HG03558 (cell line): ENCODE measurements at regions not wholly inside any gene's neighbourhood (a gene's known extent, or its start where the extent isn't known, plus 50 kb on each side); places are given as distances from the start of the nearest gene placed in this dataset.
"Not testable (repeated sequence)": the region's sequence is repeated elsewhere in the genome, so short reads cannot be mapped to it uniquely, and the experiment has no call there.

Experiments
- ATAC-seq: cut with Tn5 transposase; IDR thresholded peaks from one replicate; pipeline ENCODE4 v1.9.1; 2021; ENCODE audit warnings: moderate number of reproducible peaks; ENCODE audit not compliant: unreplicated experiment; ENCODE audit errors: extremely low read depth

DNA sequence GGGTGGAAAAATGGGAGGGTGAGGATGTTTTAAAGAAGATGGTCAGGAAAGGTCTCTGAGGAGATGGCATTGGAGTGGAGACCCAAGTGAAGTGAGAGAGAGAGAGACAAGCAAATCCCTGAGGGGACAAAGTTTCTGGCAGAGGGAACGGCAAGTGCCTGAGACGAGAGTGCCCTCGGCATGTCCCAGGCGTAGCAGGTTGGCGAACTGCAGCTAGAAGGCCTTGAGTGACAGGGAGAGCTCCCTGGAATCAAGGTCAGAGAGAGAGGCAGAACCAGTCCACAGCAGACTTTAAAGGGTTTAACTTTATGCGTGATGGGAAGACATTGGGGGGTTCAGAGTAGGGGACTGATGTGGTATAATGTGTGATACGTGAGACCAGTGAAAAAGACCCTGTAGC, 150.2 kb upstream of the HAND2 start:
- no peak for ATAC-seq

DNA sequence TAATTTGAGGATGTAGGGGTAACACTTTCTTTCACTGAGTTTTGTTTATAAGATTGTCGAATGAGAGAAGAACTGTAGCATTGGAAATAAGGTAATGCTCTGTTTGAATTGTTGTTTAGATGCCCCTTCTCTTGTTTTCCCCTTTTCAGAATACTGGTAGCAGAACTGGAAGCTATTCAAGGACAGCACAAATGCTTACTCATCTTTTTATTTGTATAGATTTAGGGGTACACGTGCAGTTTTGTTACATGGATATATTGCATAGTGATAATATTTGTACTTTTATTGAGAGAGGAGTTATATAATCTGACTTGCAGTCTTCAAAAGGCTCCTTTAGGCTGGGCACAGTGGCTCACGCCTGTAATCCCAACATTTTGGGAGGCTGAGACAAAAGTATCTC, 145.4 kb upstream of the HAND2 start:
- no peak for ATAC-seq

DNA sequence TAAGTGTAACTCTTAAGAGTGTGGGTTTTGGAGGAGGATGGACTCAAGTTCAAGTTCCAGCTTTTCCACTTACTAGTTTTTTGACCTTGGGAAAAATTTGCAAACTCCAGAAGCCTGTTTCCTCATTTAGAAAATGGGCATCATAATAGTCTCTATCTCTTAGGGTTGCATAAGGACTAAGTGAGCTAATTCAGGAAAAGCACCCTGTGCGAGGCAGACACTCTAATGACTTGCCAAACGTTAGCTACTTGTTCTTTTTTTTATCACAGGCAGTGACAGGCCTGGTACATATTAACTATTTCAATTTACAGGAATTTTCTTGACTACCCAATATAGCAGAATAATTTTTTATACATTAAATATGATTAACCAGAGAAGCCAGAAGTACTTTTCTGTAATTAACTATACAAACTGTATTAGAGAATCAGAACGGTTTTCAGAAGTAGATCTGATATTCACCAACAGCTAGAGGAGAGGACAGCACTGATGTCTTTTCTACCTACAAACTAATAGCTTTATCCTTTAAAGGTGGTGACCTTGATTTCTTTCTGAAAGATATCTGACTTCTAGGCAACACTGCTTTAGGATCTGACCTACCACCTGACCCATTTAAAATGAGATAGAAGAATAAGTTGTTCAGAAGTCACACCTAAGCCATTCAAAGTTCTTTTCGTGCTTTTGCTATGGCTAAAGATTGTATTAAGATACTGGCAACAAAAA, 139.6 kb upstream of the HAND2 start:
- ATAC-seq, result no peak

DNA sequence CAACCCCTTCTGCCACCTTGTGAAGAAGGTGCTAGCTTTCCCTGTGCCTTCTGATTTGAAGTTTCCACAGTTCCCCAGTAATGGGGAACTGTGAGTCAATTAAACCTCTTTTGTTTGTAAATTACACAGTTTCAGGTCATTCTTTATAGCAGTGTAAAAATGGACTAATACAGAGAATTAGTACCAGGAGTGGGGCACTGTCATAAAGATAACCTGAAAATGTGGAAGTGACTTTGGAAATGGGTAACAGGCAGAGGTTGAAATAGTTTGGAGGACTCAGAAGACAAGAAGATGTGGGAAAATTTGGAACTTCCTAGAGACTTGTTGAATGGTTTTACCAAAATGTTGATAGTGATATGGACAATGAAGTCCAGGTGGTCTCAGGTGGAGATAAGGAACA, 131.0 kb upstream of the HAND2 start:
- no peak for ATAC-seq

DNA sequence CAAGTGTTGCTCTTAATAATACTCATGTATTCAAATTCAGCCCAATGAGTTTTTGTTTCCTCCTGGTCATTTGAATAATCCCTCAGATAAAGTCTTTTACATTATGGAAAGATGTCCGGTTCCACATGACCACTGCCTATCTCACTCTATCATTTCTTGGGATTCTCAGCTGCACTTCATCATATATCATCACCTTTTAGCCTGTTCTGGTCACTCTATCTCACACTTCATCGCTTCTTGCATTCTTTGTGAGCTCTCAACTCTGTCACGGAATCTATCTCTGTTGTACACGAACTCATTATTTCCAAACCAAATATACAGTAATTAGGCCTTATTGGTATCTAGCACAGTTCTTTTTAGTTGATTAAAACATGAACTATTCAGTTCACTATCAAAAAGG, 126.9 kb upstream of the HAND2 start:
- no peak for ATAC-seq

DNA sequence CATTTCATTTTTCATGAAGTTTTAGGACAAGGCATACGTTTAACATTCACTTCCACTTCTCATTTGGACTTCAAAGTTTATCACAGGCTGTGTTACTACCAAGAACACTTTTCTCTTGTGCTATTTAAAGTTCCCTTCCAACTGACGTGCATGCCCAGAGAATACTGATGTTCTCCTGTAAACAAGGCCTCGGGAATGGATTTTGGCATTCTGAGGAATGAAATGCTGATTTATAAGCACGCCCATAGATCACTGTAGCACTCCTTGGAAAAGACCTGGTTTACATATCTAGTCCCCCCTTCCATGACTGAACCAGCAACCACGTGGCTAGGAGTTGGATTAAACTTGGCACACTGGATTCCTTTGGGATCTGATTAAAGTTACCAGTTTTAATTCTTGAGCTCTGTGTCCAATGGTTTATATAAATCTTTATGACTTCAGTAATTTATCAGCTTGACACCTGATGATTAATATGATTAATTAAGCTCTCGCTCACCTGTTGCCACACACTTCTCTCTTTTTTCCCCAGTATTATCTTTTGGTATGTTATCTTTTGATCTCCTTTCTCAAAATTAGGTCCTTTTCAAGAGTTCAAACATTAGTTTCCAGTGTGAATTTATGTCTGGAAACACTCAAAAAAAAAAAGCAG, 122.4 kb upstream of the HAND2 start:
- ATAC-seq, result no peak

DNA sequence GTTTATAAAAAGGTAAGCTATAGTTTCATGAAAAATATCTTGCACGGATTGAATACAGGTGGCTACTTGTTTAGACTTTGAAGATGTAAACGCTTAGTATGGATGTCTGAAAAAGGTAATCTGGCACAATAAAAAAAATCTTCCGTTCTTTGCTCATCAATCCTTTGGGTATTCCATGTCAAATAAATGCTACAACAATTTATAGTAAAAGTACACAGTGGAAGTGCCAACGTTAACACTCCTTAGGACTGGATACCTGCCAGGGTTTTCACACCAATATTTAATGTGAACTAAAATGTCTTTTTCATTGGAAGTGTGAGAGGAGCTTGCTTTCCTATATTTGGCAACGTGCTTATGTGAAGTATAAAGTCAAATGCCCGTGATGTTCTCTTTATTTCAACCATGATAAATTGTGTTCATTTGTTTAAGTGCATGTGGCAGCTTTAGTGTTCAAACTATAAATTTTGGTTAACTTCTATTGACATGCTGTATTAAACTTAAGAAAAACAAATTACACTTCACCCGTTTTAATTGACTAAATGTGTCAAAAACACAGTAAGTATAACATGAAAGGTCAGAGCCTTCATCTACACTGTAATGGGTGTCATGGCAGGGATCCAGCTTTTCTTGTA, 121.7 kb upstream of the HAND2 start:
- no peak for ATAC-seq

DNA sequence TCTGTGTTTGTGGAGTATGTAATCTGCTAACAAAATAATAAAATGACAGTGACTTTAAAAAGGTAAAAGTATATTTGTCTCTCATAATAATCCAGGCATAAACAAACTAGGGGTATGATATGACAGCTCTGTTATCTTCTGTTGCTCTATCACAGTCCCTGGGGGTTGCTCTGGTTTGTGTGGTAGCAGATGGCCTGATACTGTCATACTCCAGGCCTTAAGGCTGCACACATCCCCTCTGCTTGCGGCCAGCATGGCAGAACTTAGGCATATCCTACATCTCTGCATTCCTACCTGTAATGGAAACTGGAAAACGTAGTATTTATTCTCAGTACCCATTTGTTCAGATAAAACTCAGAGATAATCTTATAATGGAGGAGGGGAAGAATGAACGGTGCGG, 117.9 kb upstream of the HAND2 start:
- no peak for ATAC-seq

DNA sequence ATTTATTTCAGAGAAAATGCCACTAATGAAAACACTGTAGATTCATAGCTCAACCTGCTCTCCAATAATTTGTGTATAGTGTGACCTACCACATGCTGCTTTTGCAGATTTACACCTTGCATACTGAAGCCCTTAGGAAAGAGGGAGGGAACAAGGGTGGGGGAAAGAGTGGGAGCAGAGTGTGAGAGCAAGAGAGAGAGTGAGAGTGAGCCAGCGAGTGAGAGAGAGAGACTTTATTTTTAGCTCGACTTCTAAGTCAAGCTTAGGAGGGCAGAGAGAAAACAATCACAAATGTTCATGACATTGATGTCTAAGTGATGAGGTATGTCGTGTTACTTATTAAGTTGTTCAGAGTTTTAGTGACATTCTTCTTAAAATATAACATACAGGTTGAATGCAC, 112.5 kb upstream of the HAND2 start:
- no peak for ATAC-seq

DNA sequence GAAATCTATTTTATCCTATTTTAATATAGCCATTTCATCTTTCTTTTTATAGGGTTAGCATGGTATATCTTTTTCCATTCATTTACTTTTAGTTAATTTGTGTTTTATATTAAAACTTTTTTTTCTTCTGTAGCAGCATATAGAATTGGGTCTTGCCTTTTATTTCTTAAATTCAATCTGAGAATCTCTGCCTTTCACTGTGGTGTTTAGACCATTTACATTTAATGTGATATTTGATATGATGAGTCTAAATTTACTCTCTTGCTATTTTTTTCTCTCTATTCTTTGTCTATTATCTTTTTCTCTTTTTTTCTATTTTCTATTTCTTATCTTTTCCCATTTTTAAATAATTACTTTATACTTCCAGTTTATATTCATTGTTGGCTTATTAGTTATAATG, 105.4 kb upstream of the HAND2 start:
- ATAC-seq, result no peak

DNA sequence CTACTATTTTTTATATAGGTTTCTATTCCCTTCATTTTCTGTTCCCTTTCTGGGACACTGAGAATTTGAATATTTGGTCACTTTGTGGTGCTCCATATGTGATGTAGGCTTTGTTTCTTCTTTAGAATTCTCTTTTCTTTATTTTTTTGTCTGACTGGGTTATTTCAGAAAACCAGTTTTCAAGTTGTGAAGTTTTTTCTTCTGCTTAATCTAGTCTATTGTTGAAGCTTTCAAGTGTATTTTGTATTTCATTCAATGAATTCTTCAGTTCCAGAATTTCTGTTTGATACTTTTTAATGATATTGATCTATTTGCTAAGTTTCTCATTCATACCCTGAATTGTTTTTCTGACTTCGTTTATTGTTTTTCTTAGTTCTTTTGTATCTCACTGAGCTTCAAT, 96.2 kb upstream of the HAND2 start:
- no peak for ATAC-seq

DNA sequence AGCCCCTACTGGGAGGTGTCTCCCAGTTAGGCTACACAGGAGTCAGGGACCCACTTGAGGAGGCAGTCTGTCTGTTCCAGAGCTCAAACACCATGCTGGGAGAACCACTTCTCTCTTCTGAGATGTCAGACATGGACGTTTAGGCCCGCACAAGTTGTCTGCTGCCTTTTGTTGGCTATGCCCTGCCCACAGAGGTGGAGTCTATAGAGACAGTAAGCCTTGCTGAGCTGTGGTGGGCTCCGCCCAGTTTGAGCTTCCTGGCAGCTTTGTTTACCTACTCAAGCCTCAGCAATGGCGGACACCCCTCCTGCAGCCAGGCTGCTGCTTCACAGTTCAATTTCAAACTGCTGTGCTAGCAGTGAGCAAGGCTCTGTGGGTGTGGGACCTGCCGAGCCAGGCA, 88.6 kb upstream of the HAND2 start:
- not testable (repeated sequence) for ATAC-seq

DNA sequence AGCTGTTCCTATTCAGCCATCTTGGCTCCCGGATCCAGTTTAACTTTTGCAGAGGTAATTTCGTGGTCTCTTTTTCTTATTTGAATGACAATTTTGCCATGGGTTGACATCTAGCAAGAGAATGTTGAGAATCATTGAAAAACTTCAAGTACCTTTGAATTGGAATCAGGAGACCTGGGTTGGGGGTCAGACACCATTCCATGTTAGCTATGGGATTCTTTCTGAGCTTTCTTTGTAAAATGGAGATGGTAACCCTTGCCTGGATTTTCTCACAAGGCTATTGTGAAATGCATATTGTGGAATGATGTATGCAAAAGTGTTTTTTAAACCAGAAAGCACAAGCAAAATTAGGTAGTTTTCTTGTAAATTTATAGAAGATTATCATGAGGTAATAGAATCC, 79.1 kb upstream of the HAND2 start:
- no peak for ATAC-seq

DNA sequence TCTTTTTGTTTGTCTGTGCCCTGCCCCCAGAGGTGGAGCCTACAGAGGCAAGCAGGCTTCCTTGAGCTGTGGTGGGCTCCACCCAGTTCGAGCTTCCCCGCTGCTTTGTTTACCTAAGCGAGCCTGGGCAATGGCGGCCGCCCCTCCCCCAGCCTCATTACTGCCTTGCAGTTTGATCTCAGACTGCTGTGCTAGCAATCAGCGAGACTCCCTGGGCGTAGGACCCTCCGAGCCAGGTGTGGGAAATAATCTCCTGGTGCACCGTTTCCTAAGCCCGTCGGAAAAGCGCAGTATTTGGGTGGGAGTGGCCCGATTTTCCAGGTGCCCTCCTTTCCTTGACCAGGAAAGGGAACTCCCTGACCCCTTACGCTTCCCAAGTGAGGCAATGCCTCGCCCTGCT, 78.6 kb upstream of the HAND2 start:
- not testable (repeated sequence) for ATAC-seq

DNA sequence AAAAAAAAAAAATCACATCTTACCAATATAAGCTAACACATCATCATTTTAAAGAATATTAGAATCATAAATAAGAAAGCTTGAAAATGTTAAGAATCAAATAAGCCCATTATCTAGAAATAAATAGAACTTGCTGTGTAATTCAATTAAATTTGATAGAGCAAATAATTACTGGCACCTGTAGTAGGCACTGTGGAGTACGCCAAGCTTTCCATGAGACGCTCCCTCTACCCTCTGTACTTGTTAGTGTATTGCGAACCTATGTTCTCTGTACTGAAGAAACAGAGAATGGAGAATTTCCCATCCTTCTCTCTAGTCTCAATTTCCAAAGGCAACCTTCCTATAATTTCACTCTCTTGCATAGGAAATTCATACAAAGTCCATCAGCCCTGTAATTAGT, 61.7 kb upstream of the HAND2 start:
- no peak for ATAC-seq

DNA sequence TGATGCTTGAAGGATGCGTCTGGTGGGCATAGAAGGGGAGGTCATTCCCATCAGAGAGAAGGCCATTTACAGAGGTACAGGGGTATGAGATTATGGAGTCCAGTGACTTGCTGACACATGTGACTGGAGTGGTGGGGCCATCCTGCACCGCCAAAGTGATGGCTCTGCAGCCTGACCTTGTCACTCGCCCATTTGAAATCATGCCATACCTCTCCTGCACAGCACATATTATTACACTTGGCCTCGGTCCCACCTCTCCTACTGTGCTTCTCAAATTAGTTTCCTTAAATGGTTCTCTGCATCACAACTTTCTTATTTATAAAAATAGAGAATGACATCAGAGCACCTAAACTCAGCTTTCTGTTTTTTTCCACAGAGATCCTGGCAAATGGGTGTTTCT, 60.7 kb upstream of the HAND2 start:
- no peak for ATAC-seq

DNA sequence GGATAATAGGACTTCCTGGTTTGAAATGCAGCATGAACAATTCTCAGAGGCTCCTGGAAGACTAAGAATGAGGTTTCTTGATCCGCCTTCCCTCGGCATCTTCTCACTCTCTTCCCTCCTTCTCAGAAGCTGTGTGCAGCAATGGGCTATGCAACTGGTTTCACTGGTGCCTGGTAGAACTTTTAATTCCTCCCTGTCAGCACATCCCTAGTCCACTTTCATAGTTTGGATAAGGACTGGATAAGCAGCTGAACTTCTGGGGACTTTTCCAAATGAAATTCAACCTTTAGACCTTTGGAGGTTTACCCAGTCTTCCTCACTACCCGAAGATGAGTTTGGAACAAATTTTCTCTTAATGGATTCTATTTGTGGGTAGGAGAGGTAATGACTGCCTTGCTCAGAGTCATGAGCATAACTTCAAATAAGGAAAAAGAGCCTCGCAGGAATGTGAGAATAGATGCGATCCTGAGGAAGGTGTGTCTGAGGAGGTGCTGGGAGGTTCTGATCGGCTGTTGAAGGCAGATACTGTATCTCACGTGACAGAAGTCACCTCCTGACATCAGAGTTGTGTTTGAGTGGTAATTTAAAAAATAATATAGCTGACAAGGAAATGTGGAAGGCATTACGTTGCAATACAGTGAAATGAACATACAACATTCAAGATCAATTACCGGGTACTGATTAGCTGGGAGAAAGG, 56.0 kb upstream of the HAND2 start:
- no peak for ATAC-seq

DNA sequence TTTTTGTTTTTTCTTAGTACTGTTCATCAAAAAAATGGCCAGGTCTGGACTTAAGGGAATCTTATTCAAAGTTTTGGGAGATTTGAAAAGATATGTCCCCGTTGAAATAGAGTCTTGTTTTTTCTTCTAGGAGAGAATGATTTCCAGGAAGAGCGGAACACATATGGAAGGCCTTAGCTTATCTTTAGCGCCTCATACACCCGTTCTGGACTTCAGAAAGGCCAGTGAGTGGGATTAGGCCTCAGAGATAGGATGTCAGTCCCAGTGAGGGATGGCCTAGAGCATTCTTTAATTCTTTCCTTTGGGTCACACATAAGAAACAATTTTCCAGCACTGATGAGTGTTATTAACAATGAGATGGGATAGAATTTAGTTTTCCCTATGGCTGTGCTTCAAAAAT, 54.5 kb upstream of the HAND2 start:
- no peak for ATAC-seq
